GM21786 (cell line): ENCODE measurements at regions not wholly inside any gene's neighbourhood (a gene's known extent, or its start where the extent isn't known, plus 50 kb on each side); places are given as distances from the start of the nearest gene placed in this dataset.

Experiments
- ATAC-seq: cut with Tn5 transposase; IDR thresholded peaks from one replicate; pipeline ENCODE4 v1.9.1; 2021; ENCODE audit not compliant: unreplicated experiment

- ATAC-seq, result no peak
Measured at GRCh38 chr14:98288825-98289224, 983.2 kb downstream of the BCL11B start.

GRCh38 chr14:98290596-98290995 is 981.4 kb downstream of the BCL11B start:
- no peak for ATAC-seq

- no peak for ATAC-seq
Measured at GRCh38 chr14:98292191-98292590, 979.8 kb downstream of the BCL11B start.

- ATAC-seq, result no peak
Measured at GRCh38 chr14:98293576-98293975, 978.4 kb downstream of the BCL11B start.

GRCh38 chr14:98296895-98297294 is 975.1 kb downstream of the BCL11B start:
- ATAC-seq, result no peak

- no peak for ATAC-seq
Measured at GRCh38 chr14:98297567-98297966, 974.4 kb downstream of the BCL11B start.

- ATAC-seq, result no peak
Measured at GRCh38 chr14:98298481-98299244, 973.3 kb downstream of the BCL11B start.

GRCh38 chr14:98301681-98302080 is 970.3 kb downstream of the BCL11B start:
- no peak for ATAC-seq

- ATAC-seq, result no peak
Measured at GRCh38 chr14:98304574-98304973, 967.4 kb downstream of the BCL11B start.

GRCh38 chr14:98309591-98309990 is 962.4 kb downstream of the BCL11B start:
- no peak for ATAC-seq

- no peak for ATAC-seq
Measured at GRCh38 chr14:98312006-98312405, 960.0 kb downstream of the BCL11B start.

GRCh38 chr14:98321841-98322240 is 950.2 kb downstream of the BCL11B start:
- ATAC-seq, result no peak

- ATAC-seq, result no peak
Measured at GRCh38 chr14:98323836-98324235, 948.2 kb downstream of the BCL11B start.

- no peak for ATAC-seq
Measured at GRCh38 chr14:98325761-98326160, 946.2 kb downstream of the BCL11B start.

- ATAC-seq, result no peak
Measured at GRCh38 chr14:98328496-98328895, 943.5 kb downstream of the BCL11B start.

GRCh38 chr14:98334186-98334585 is 937.8 kb downstream of the BCL11B start:
- no peak for ATAC-seq

- ATAC-seq, result no peak
Measured at GRCh38 chr14:98341211-98341610, 930.8 kb downstream of the BCL11B start.

- ATAC-seq, result no peak
Measured at GRCh38 chr14:98345161-98345560, 926.8 kb downstream of the BCL11B start.

- ATAC-seq, result no peak
Measured at GRCh38 chr14:98347686-98348085, 924.3 kb downstream of the BCL11B start.

GRCh38 chr14:98348505-98348904 is 923.5 kb downstream of the BCL11B start:
- ATAC-seq, result no peak

GRCh38 chr14:98350213-98350612 is 921.8 kb downstream of the BCL11B start:
- ATAC-seq, result no peak

GRCh38 chr14:98364961-98365360 is 907.0 kb downstream of the BCL11B start:
- no peak for ATAC-seq

- ATAC-seq, result no peak
Measured at GRCh38 chr14:98366429-98366828, 905.6 kb downstream of the BCL11B start.
